Tibial artery (tissue), 4 donors: ENCODE measurements at regions not wholly inside any gene's neighbourhood (a gene's known extent, or its start where the extent isn't known, plus 50 kb on each side); places are given as distances from the start of the nearest gene placed in this dataset.

Experiments used
- DNase-seq, 2 donors: peaks; one replicate each; pipeline ENCODE4 v3.0.0-alpha.2; 2019
- H3K27ac ChIP-seq, 2 donors: fragments of 200-600 bp; sonication (generic) in 1 of 2; 1 replicate in 1 of 2; 2 replicates in 1 of 2; pipeline ENCODE4 v1.5.1; 2018 to 2019; ENCODE audit warnings: mild to moderate bottlenecking in 1 of 2
- H3K27me3 ChIP-seq, 2 donors: fragments of 200-600 bp; sonication (generic) in 1 of 2; one replicate each; pipeline versions ENCODE4 v1.5.1 to v1.6.0; 2016 to 2019
- H3K36me3 ChIP-seq, 3 donors: fragments of 200-600 bp; sonication (generic) in 2 of 3; one replicate each; pipeline ENCODE4 v1.5.1; 2016 to 2019; ENCODE audit warnings: mild to moderate bottlenecking in 2 of 3
- H3K4me1 ChIP-seq, 4 donors: fragments of 200-600 bp; sonication (generic) in 2 of 4; 1 replicate in 3 of 4; 2 replicates in 1 of 4; pipeline ENCODE4 v1.5.1; 2016 to 2019
- H3K4me3 ChIP-seq, 2 donors: fragments of 200-600 bp; sonication (generic) in 1 of 2; 1 replicate in 1 of 2; 2 replicates in 1 of 2; pipeline ENCODE4 v1.5.1; 2018 to 2019; ENCODE audit warnings: mild to moderate bottlenecking in 2 of 2
- H3K9me3 ChIP-seq, 3 donors: fragments of 200-600 bp; sonication (generic) in 1 of 3; one replicate each; pipeline ENCODE4 v1.5.1; 2016 to 2019
- intact Hi-C: fragments of 100-400 bp; cut with DNase I; formaldehyde crosslinking; loops from one replicate; pipeline ENCODE4 v1.15.0; 2023; ENCODE audit warnings: low total_unique reads
- TF ChIP-seq, protein P1 (sequence below), 2 experiments: fragments of 200-600 bp in 1 of 2; fragments of 450-650 bp in 1 of 2; IDR thresholded peaks; one replicate each; pipeline ENCODE4 v1.5.1; 2017 to 2019; ENCODE audit warnings: antibody characterized with exemption in 2 of 2, mild to moderate bottlenecking in 1 of 2, moderate library complexity in 1 of 2

- Histone ChIP-seq H3K27me3 (no peaks in the 10 kb centered on the region), H3K4me3 (no peak overlapping the region), H3K9me3 (no peaks in the 10 kb centered on the region), H3K36me3 (no peaks in the 10 kb centered on the region), H3K4me1 (peaks cover 0 to 20% (median 4%) of the 10 kb centered on the region in 4 donors), H3K27ac (peak overlapping the region in 1 of 2 donors; percentile 16)
- DNase-seq, result no peak
- TF ChIP-seq, protein P1, sequence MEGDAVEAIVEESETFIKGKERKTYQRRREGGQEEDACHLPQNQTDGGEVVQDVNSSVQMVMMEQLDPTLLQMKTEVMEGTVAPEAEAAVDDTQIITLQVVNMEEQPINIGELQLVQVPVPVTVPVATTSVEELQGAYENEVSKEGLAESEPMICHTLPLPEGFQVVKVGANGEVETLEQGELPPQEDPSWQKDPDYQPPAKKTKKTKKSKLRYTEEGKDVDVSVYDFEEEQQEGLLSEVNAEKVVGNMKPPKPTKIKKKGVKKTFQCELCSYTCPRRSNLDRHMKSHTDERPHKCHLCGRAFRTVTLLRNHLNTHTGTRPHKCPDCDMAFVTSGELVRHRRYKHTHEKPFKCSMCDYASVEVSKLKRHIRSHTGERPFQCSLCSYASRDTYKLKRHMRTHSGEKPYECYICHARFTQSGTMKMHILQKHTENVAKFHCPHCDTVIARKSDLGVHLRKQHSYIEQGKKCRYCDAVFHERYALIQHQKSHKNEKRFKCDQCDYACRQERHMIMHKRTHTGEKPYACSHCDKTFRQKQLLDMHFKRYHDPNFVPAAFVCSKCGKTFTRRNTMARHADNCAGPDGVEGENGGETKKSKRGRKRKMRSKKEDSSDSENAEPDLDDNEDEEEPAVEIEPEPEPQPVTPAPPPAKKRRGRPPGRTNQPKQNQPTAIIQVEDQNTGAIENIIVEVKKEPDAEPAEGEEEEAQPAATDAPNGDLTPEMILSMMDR (IDR thresholded peaks at IDR 0.05), result no peak
- intact Hi-C loops, result no loop called here
These were observed 312.5 kb downstream of the RND3 start for GRCh38 chr2:150174971-150175421.

GRCh38 chr2:150174056-150174805 is 313.2 kb downstream of the RND3 start:
- intact Hi-C loops, result no loop called here
- TF ChIP-seq, protein P1 (IDR thresholded peaks at IDR 0.05), result no peak
- no peak for DNase-seq
- Histone ChIP-seq H3K4me3 (no peak overlapping the region), H3K27me3 (no peaks in the 10 kb centered on the region), H3K36me3 (no peaks in the 10 kb centered on the region), H3K4me1 (peaks cover 3 to 28% (median 10%) of the 10 kb centered on the region in 4 donors), H3K9me3 (no peaks in the 10 kb centered on the region), H3K27ac (peak overlapping the region in 1 of 2 donors; percentile 16)

- TF ChIP-seq, protein P1 (IDR thresholded peaks at IDR 0.05), result no peak
- intact Hi-C loops, result no loop called here
- no peaks in the 10 kb centered on the region for H3K9me3 ChIP-seq
- no peak overlapping the region for H3K4me3 ChIP-seq
- peak overlapping the region; percentile 56 to 69 for H3K27ac ChIP-seq
- H3K4me1 ChIP-seq, result peaks cover 3 to 59% (median 34%) of the 10 kb centered on the region in 4 donors
- H3K36me3 ChIP-seq, result no peaks in the 10 kb centered on the region
- no peaks in the 10 kb centered on the region for H3K27me3 ChIP-seq
- no peak for DNase-seq
These were observed 316.4 kb downstream of the RND3 start for GRCh38 chr2:150171065-150171548.

- H3K4me1 ChIP-seq, result peaks cover under 1 to 59% (median 38%) of the 10 kb centered on the region in 4 donors
- TF ChIP-seq, protein P1 (IDR thresholded peaks at IDR 0.05), result no peak
- H3K36me3 ChIP-seq, result no peaks in the 10 kb centered on the region
- H3K27ac ChIP-seq, result peak overlapping the region; percentile 56 to 69
- H3K9me3 ChIP-seq, result no peaks in the 10 kb centered on the region
- intact Hi-C loops, result loop anchor here (5.0 kb wide), 1 partner anchor 313 kb away; no protein-coding TSS in a partner anchor
- no peak overlapping the region for H3K4me3 ChIP-seq
- no peaks in the 10 kb centered on the region for H3K27me3 ChIP-seq
- DNase-seq, result peak; percentile 60 to 81
These were observed 318.2 kb downstream of the RND3 start for GRCh38 chr2:150169237-150169629.

DNA sequence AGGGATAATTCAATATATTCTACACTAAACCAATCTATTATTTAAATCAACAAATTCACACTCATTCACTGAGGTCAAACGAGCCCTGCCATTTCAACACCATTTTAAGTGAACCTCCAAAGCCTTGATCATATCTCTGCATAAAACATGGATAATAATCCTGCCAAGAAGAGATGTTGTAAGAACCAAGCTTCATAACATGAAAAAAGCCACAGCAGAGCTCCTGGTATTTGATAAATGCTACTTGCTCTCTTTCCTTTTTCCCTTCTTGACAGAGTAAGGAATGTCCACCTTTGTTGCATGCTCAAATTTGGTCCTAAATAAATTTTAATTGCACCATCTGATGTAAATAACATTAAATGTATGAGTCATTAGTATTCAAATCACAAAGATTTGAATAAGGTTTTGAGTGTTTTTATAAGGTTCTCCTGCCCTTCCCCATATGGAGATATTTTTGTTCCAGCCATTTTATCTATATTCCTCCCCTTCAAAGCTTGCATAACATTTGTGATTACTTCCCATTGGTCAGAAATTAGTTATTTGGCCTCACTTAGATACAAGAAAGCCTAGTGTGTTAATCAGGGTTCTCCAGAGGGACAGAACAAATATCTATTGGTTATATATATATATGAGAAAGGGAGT is 318.8 kb downstream of the RND3 start:
- Histone ChIP-seq H3K9me3 (no peaks in the 10 kb centered on the region), H3K27me3 (no peaks in the 10 kb centered on the region), H3K27ac (peak overlapping the region; percentile 56 to 69), H3K4me1 (peaks cover 0 to 54% (median 37%) of the 10 kb centered on the region in 4 donors), H3K4me3 (no peak overlapping the region), H3K36me3 (no peaks in the 10 kb centered on the region)
- intact Hi-C loops, result loop anchor here (5.0 kb wide), 1 partner anchor 314 kb away; no protein-coding TSS in a partner anchor
- no peak for DNase-seq
- TF ChIP-seq, protein P1 (IDR thresholded peaks at IDR 0.05), result no peak
